PC-3 (cell line): ENCODE measurements at regions not wholly inside any gene's neighbourhood (a gene's known extent, or its start where the extent isn't known, plus 50 kb on each side); places are given as distances from the start of the nearest gene placed in this dataset.

Experiments
- ATAC-seq: fragments of 200-7000 bp; cut with Tn5 transposase; 2 replicates; pipeline ENCODE4 v1.9.1; 2020; ENCODE audit warnings: mild to moderate bottlenecking, moderate library complexity
- BruUV-seq: library from RNA; stranded (reverse); fragments of 400-500 nt; replicated peaks from 2 replicates; lab custom pipeline; 2021; lab: Mats Ljungman, UMichigan
- CTCF ChIA-PET: fragments of 300-600 bp; sonication (Branson Sonifier 250); formaldehyde crosslinking; loops from one replicate; lab custom pipeline; 2022; ENCODE audit warnings: antibody characterized with exemption; lab: Charles Lee
- POLR2A ChIA-PET: fragments of 300-600 bp; sonication (Branson Sonifier 250); formaldehyde crosslinking; loops from one replicate; lab custom pipeline; 2022; ENCODE audit warnings: antibody characterized with exemption; ENCODE audit not compliant: unreplicated experiment; lab: Charles Lee
- DNase-seq: peaks from one replicate; pipeline ENCODE4 v3.0.0-alpha.2; 2015
- H2AFZ ChIP-seq: fragments of 300-600 bp; sonication (generic); 2 replicates; pipeline ENCODE4 v1.6.0; 2016; ENCODE audit warnings: antibody characterized with exemption, low read length
- H3F3A ChIP-seq: fragments of 300-600 bp; sonication (generic); one replicate; pipeline ENCODE4 v1.6.0; 2017; ENCODE audit warnings: antibody characterized with exemption, low read length, control low read depth, mild to moderate bottlenecking; ENCODE audit not compliant: unreplicated experiment
- H3K27ac ChIP-seq: fragments of 300-600 bp; sonication (generic); 2 replicates; pipeline ENCODE4 v1.5.1; 2016; ENCODE audit warnings: mild to moderate bottlenecking, low read length
- H3K27me3 ChIP-seq: fragments of 300-600 bp; sonication (generic); 2 replicates; pipeline ENCODE4 v1.6.1; 2016; ENCODE audit warnings: low read length, mixed read lengths
- H3K36me3 ChIP-seq: fragments of 300-600 bp; sonication (generic); 2 replicates; pipeline ENCODE4 v1.6.1; 2016; ENCODE audit warnings: low read depth, mixed run types, low read length, mixed read lengths
- H3K4me1 ChIP-seq: fragments of 300-600 bp; sonication (generic); 2 replicates; pipeline ENCODE4 v1.5.1; 2016; ENCODE audit warnings: low read length; ENCODE audit not compliant: insufficient read depth
- H3K4me2 ChIP-seq: fragments of 300-600 bp; sonication (generic); 2 replicates; pipeline ENCODE4 v1.6.0; 2016; ENCODE audit warnings: low read length
- H3K4me3 ChIP-seq: fragments of 300-600 bp; sonication (generic); 2 replicates; pipeline ENCODE4 v1.5.1; 2016; ENCODE audit warnings: mild to moderate bottlenecking, low read length, mixed read lengths
- H3K79me2 ChIP-seq: fragments of 300-600 bp; sonication (generic); 2 replicates; pipeline ENCODE4 v1.6.1; 2017; ENCODE audit warnings: low read length, mixed read lengths
- H3K9ac ChIP-seq: fragments of 300-600 bp; sonication (generic); 2 replicates; pipeline ENCODE4 v1.6.0; 2016; ENCODE audit warnings: mild to moderate bottlenecking, low read length
- H3K9me2 ChIP-seq: fragments of 300-600 bp; sonication (generic); replicated peaks from 2 replicates; pipeline ENCODE4 v1.6.1; 2016; ENCODE audit warnings: mixed run types, low read length, mixed read lengths
- H3K9me3 ChIP-seq: fragments of 300-600 bp; sonication (generic); 2 replicates; pipeline ENCODE4 v1.6.1; 2016; ENCODE audit warnings: low read length, mixed read lengths
- H4K20me1 ChIP-seq: fragments of 300-600 bp; sonication (generic); 2 replicates; pipeline ENCODE4 v1.6.1; 2016; ENCODE audit warnings: low read length, mixed read lengths
- CTCF ChIP-seq: fragments of 300-600 bp; sonication (generic); conservative IDR thresholded peaks from 2 replicates; pipeline ENCODE4 v1.5.1; 2017; ENCODE audit warnings: antibody characterized with exemption, low read depth, mild to moderate bottlenecking, low read length
- EZH2 ChIP-seq: fragments of 300-600 bp; sonication (generic); IDR thresholded peaks from one replicate; pipeline ENCODE4 v1.6.1; 2017; ENCODE audit warnings: antibody characterized with exemption, mild to moderate bottlenecking, low read length; ENCODE audit not compliant: unreplicated experiment
- EZH2phosphoT487 ChIP-seq: fragments of 300-600 bp; sonication (generic); IDR thresholded peaks from 2 replicates; pipeline ENCODE4 v1.6.1; 2018; ENCODE audit warnings: mild to moderate bottlenecking, antibody characterized with exemption, low read length, borderline replicate concordance
- intact Hi-C: fragments of 100-400 bp; cut with micrococcal nuclease; formaldehyde crosslinking; loops from 2 replicates; pipeline ENCODE4 v1.9.0; 2023

DNA sequence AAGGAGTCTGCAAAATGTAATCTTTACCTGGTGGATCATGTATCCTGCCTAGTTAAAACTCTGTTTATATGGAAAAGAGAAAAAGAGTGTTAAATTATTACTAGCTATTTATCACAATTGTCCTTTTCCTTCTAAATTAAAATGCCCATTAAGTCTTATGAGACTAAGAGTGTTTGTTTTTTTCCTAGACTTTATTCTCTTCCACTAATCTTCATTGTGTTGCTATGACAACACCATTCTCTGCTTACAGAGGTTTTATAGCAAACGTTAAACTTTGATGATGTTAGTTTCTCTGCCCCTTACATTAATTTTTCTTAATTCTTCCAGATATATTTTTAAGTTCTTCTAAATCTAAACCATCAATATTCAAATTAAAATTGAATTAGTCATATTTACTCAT, 420.8 kb downstream of the TBC1D32 start:
- no peaks in the 10 kb centered on the region for H3K4me1 ChIP-seq
- H3K4me2 ChIP-seq, result no peak overlapping the region
- H3K79me2 ChIP-seq, result no peaks in the 10 kb centered on the region
- ChIA-PET POLR2A (no interaction called here), CTCF (no interaction called here)
- no peaks in the 10 kb centered on the region for H3K27me3 ChIP-seq
- H2AFZ ChIP-seq, result no peak overlapping the region
- DNase-seq (no peak), ATAC-seq (no peak)
- H3F3A ChIP-seq, result no peaks in the 10 kb centered on the region
- no peaks in the 10 kb centered on the region for H3K36me3 ChIP-seq
- H3K9ac ChIP-seq, result no peak overlapping the region
- H3K4me3 ChIP-seq, result no peak overlapping the region
- no TSS peak for BruUV-seq
- H4K20me1 ChIP-seq, result no peaks in the 10 kb centered on the region
- TF ChIP-seq EZH2phosphoT487, result no peak
- TF ChIP-seq EZH2, result no peak
- TF ChIP-seq CTCF, result no peak
- intact Hi-C loops, result no loop called here
- H3K27ac ChIP-seq, result no peak overlapping the region
- H3K9me2 ChIP-seq, result no peaks in the 10 kb centered on the region
- no peaks in the 10 kb centered on the region for H3K9me3 ChIP-seq

DNA sequence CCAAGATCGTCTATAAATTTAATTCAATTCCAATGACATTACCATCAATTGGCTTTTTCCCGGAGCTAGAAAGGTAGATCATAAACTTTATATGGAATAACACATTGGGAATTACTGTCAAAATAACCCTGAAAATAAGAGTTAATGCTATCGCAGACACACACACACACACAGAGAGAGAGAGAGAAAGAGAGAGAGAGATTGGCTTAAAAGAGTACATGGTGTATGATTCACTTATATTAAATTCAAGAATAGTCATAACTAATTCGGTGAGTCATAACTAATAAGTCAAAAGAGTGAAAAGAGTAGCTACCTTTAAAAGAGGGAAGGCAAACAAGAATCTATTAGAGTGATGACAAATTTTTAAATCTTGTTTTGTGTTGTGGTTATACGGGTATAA, 425.5 kb downstream of the TBC1D32 start:
- Histone ChIP-seq H3K4me3 (no peak overlapping the region), H3K9me2 (no peaks in the 10 kb centered on the region), H3K9me3 (no peaks in the 10 kb centered on the region), H3K27ac (no peak overlapping the region), H4K20me1 (no peaks in the 10 kb centered on the region), H3K27me3 (no peaks in the 10 kb centered on the region), H3K4me1 (no peaks in the 10 kb centered on the region), H3K4me2 (no peak overlapping the region), H3K79me2 (no peaks in the 10 kb centered on the region), H2AFZ (no peak overlapping the region), H3K9ac (no peak overlapping the region), H3F3A (no peaks in the 10 kb centered on the region), H3K36me3 (no peaks in the 10 kb centered on the region)
- intact Hi-C loops, result no loop called here
- CTCF ChIA-PET, result no interaction called here
- TF ChIP-seq EZH2 (no peak), CTCF (no peak), EZH2phosphoT487 (no peak)
- no TSS peak for BruUV-seq
- ATAC-seq (peak; percentile 54), DNase-seq (peak; percentile 18)
- POLR2A ChIA-PET, result no interaction called here

- Histone ChIP-seq H3K27ac (no peak overlapping the region), H3K4me3 (no peak overlapping the region), H3K4me2 (no peak overlapping the region), H3F3A (no peaks in the 10 kb centered on the region), H4K20me1 (no peaks in the 10 kb centered on the region), H3K4me1 (no peaks in the 10 kb centered on the region), H3K9ac (no peak overlapping the region), H3K9me2 (no peaks in the 10 kb centered on the region), H3K9me3 (no peaks in the 10 kb centered on the region), H3K36me3 (no peaks in the 10 kb centered on the region), H3K27me3 (no peaks in the 10 kb centered on the region), H3K79me2 (no peaks in the 10 kb centered on the region), H2AFZ (no peak overlapping the region)
- ChIA-PET CTCF (no interaction called here), POLR2A (no interaction called here)
- DNase-seq (no peak), ATAC-seq (no peak)
- intact Hi-C loops, result no loop called here
- TF ChIP-seq CTCF (no peak), EZH2phosphoT487 (no peak), EZH2 (no peak)
- no TSS peak for BruUV-seq
Observed at GRCh38 chr6:120903836-120904235, 430.4 kb downstream of the TBC1D32 start.
